ENCODE measurements at regions not wholly inside any gene's neighbourhood (a gene's known extent, or its start where the extent isn't known, plus 50 kb on each side); places are given as distances from the start of the nearest gene placed in this dataset.
"Not testable (repeated sequence)": the region's sequence is repeated elsewhere in the genome, so short reads cannot be mapped to it uniquely, and the experiment has no call there.

GRCh38 chr18:22283855-22284254 is 114.5 kb downstream of the GATA6 start:
- TF ChIP-seq EZH2 (IDR thresholded peaks at IDR 0.05; ENCODE audit: borderline replicate concordance); CTCF (IDR thresholded peaks at IDR 0.05; ENCODE audit: poor library complexity); EZH2phosphoT487 (IDR thresholded peaks at IDR 0.05; ENCODE audit: low read depth, severe bottlenecking, unreplicated experiment): not testable (repeated sequence)

Data from hepatocyte (in vitro differentiated cells).